Heart right ventricle (tissue), 16 donors: ENCODE measurements at regions not wholly inside any gene's neighbourhood (a gene's known extent, or its start where the extent isn't known, plus 50 kb on each side); places are given as distances from the start of the nearest gene placed in this dataset.

Experiments
- ATAC-seq, 8 donors: fragments of 200-7000 bp; cut with Tn5 transposase; one replicate each; pipeline ENCODE4 v1.9.1; 2020; ENCODE audit warnings: mild to moderate bottlenecking in 8 of 8, moderate library complexity in 8 of 8, moderate number of reproducible peaks in 1 of 8
- DNase-seq, 2 donors: peaks; one replicate each; pipeline ENCODE4 v3.0.0-alpha.2; 2020
- H3K27ac ChIP-seq, 10 donors: fragments of 200-600 bp; sonication (generic) in 2 of 10; one replicate each; pipeline versions ENCODE4 v1.5.0 to v1.8.0; 2020 to 2022; ENCODE audit warnings: mild to moderate bottlenecking in 3 of 10
- H3K27me3 ChIP-seq, 7 donors: fragments of 200-600 bp; one replicate each; pipeline ENCODE4 v1.8.0; 2021 to 2022; ENCODE audit warnings: mild to moderate bottlenecking in 2 of 7
- H3K36me3 ChIP-seq, 9 donors: fragments of 200-600 bp; sonication (generic) in 1 of 9; one replicate each; pipeline versions ENCODE4 v1.5.0 to v1.8.0; 2020 to 2022; ENCODE audit warnings: mild to moderate bottlenecking in 2 of 9
- H3K4me1 ChIP-seq, 9 donors: fragments of 200-600 bp; sonication (generic) in 1 of 9; one replicate each; pipeline versions ENCODE4 v1.5.0 to v1.8.0; 2020 to 2022; ENCODE audit warnings: mild to moderate bottlenecking in 4 of 9
- H3K4me3 ChIP-seq, 10 donors: fragments of 200-600 bp; sonication (generic) in 2 of 10; one replicate each; pipeline versions ENCODE4 v1.5.0 to v1.8.0; 2020 to 2022; ENCODE audit warnings: mild to moderate bottlenecking in 7 of 10, moderate library complexity in 2 of 10
- H3K9me3 ChIP-seq, 11 donors: fragments of 200-600 bp in 10 of 11; sonication (generic) in 2 of 11; one replicate each; pipeline versions ENCODE4 v1.5.0 to v1.8.0; 2013 to 2022; ENCODE audit warnings: mild to moderate bottlenecking in 2 of 11, control low read depth in 1 of 11, moderate library complexity in 1 of 11
- WGBS, 2 donors: extraction: QIAGEN DNeasy Blood & Tissue Kit; methylation state at CpG; one replicate each; pipeline ENCODE4 v1.1.7; 2013; ENCODE audit warnings: inconsistent platforms in 1 of 2; 5-methylcytosine and 5-hydroxymethylcytosine counted together
- intact Hi-C, 10 donors: fragments of 100-400 bp; cut with DNase I; formaldehyde crosslinking; loops; one replicate each; pipeline versions ENCODE4 v1.11.1 to v1.14.2; 2022
- TF ChIP-seq, protein P1 (sequence below), 9 donors: fragments of 200-600 bp; sonication (generic) in 2 of 9; IDR thresholded peaks; one replicate each; pipeline versions ENCODE4 v1.5.0 to v1.8.0; 2021 to 2022; ENCODE audit warnings: antibody characterized with exemption in 9 of 9, mild to moderate bottlenecking in 5 of 9, moderate library complexity in 1 of 9
- donor health status: Arrhythmogenic right ventricular cardiomyopathy.
- donor health status: ischemic (EF 13 %, LVEDD 7.1; RV severe dilation, severe dysfunction).
- donor health status: healthy with polysubstance abuse.
- donor health status: DM: no; HTN: yes; CAD: no.
- donor health status: DM: no; HTN: no; CAD: no.
- donor health status: ischemic (EF 25% LVEDD 6.9; RV normal size, moderate dysfunction).
- donor health status: ischemic (EF 25% LVEDD 5.7; RV mildly dilated, moderate dysfunction).
- donor health status: healthy.
- donor health status: DM: yes; HTN: yes; CAD: no.
- donor health status: Ischemic cardiomyopathy.
- donor health status: ischemic (EF 35%, LVEDD 5.7; RV mildly dilated, moderate dysfunction).
- donor health status: nonischemic (EF 11% LVEDD 7.7; RV severe dilation, severe dysfunction).
- donor health status: DM: yes; HTN: yes; CAD: no.
- donor health status: PGD.
- donor health status: ischemic (EF 29% LVEDD 5.4; RV normal size, mild dysfunction).
- donor health status: nonischemic (EF 23%, LVEDD 6.1; RV moderate dilation, normal function).

DNA sequence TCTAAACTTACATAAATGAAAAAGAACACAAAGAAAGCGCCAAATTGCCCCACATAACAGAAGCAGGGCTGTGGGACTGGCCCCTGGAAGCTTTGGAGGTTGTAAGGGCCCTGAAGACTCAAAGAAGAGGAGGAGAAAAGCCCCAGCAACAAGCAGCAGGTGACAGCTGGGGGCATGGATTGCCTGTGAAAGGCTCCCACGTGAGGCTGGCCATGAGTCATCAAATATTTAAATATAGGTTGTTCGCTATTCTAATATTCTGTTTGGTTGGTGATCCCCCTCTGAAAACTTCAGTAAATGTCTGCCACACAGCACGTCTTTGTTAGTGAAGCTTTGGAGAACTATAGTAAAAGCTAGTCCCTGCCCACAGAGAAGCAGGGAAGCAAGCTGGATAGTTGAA lies 132.4 kb downstream of the MREG start:
- no peak for ATAC-seq
- peaks cover 0 to 13% (median 0%) of the 10 kb centered on the region in 11 donors for H3K9me3 ChIP-seq
- H3K4me3 ChIP-seq = no peak overlapping the region
- DNase-seq = no peak
- intact Hi-C loops = no loop called here
- H3K27ac ChIP-seq = no peak overlapping the region
- 85 to 87% methylated on average over 4 of the region's 4 CpGs for WGBS, 2 donors
- H3K36me3 ChIP-seq = no peaks in the 10 kb centered on the region
- peaks cover 0 to 20% (median 3%) of the 10 kb centered on the region in 9 donors for H3K4me1 ChIP-seq
- TF ChIP-seq, protein P1, sequence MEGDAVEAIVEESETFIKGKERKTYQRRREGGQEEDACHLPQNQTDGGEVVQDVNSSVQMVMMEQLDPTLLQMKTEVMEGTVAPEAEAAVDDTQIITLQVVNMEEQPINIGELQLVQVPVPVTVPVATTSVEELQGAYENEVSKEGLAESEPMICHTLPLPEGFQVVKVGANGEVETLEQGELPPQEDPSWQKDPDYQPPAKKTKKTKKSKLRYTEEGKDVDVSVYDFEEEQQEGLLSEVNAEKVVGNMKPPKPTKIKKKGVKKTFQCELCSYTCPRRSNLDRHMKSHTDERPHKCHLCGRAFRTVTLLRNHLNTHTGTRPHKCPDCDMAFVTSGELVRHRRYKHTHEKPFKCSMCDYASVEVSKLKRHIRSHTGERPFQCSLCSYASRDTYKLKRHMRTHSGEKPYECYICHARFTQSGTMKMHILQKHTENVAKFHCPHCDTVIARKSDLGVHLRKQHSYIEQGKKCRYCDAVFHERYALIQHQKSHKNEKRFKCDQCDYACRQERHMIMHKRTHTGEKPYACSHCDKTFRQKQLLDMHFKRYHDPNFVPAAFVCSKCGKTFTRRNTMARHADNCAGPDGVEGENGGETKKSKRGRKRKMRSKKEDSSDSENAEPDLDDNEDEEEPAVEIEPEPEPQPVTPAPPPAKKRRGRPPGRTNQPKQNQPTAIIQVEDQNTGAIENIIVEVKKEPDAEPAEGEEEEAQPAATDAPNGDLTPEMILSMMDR (IDR thresholded peaks at IDR 0.05) = no peak
- no peaks in the 10 kb centered on the region for H3K27me3 ChIP-seq

DNA sequence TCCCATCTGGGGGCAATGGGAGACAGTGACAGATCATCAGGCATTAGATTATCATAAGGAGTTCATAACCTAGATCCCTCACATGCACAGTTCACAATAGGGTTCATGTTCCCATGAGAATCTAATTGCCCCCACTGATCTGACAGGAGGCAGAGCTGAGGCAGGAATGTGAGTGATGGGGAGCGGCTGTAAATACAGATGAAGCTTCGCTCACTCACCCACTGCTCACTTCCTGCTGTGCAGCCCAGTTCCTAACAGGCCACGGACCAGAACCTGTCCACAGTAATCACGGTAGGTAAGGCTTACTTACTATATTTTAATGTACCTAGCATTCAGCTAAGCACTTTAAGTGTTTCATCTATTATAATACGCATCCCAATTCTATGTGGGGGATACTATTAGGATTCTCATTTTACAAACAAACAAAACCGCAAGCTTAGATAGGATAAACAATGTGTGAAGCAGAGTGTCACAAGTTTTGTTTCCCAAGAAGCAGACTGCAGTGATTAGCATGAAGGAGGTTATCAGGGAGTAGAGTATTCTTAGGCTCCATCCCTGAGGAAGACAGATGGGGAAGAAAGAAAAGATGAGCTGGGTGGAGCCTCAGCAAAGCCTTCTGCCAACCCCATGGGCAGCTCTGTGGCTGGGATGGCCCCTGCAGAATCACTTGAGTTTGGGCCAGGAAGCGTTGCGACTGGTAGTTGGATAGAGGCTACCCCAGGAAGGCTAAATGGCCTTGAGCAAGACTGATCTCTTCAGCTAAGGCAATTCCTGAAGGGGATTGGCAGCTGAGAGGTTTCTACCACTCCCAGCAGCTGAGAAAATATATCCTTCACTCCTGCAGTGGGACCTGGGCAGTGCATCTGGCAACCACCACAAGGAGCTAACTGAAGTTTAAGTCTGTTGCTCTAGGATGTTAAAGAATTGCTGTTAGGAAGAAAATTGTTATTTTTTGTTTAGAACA lies 133.1 kb downstream of the MREG start:
- DNase-seq (no peak), ATAC-seq (no peak)
- Histone ChIP-seq H3K9me3 (peaks cover 0 to 13% (median 0%) of the 10 kb centered on the region in 11 donors), H3K36me3 (no peaks in the 10 kb centered on the region), H3K4me3 (no peak overlapping the region), H3K4me1 (peaks cover 0 to 15% (median 3%) of the 10 kb centered on the region in 9 donors), H3K27me3 (no peaks in the 10 kb centered on the region), H3K27ac (no peak overlapping the region)
- intact Hi-C loops = no loop called here
- 90 to 93% methylated on average over 8 of the region's 8 CpGs for WGBS, 2 donors
- TF ChIP-seq, protein P1 (IDR thresholded peaks at IDR 0.05) = no peak

DNA sequence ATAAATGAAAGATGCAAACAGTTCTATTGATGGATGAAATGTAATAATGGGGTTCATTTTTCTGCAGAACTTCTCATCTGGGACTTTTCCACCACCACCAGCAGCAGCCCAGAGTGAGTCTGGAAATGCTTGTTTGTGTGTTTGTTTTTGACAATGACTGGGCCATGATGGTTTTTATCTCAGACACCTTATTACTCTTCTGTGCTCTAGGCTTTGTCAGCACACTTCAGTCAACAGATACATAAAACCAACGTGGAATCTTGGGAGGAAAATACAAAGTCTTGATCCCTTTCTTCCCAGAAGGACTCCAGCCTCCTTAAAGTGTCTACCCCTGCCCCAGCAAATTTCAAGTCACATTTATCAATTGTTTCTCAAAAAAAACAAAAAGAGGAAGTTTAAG lies 134.0 kb downstream of the MREG start:
- Histone ChIP-seq H3K4me1 (peaks cover 0 to 5% (median 0%) of the 10 kb centered on the region in 9 donors), H3K27ac (no peak overlapping the region), H3K4me3 (no peak overlapping the region), H3K9me3 (peaks cover 0 to 13% (median 0%) of the 10 kb centered on the region in 11 donors), H3K36me3 (no peaks in the 10 kb centered on the region), H3K27me3 (no peaks in the 10 kb centered on the region)
- intact Hi-C loops = no loop called here
- 59 to 65% methylated on average over 1 of the region's 1 CpG for WGBS, 2 donors
- DNase-seq (no peak), ATAC-seq (no peak)
- TF ChIP-seq, protein P1 (IDR thresholded peaks at IDR 0.05) = no peak

DNA sequence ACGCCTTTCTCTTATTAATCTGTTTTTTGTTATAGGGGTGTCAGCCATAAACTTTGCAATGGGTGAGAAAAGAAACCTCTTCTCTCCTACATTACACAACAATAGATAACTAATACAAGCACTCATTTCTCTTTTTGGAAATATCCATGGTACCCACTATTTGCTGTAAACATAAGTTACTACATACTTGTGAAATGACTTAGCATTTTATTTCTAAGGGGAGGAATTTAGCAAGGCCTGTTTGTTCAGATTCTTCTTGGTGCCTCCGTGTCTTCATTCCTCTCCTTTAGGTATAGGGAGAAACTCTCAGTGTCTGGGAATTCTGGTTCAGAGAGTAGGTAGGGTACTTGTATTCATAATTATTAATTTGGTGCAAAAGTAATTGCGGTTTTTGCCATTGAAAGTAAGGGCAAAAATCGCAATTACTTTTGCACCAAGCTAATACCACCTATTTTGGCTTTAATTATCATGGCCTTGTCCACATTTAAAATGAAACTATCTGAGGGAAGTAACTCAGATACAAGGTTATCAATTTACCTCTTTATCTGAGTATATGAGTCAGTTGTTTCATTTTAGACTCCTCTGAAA lies 134.8 kb downstream of the MREG start:
- Histone ChIP-seq H3K27ac (no peak overlapping the region), H3K27me3 (no peaks in the 10 kb centered on the region), H3K4me3 (no peak overlapping the region), H3K4me1 (no peaks in the 10 kb centered on the region), H3K36me3 (no peaks in the 10 kb centered on the region), H3K9me3 (peaks cover 0 to 13% (median 0%) of the 10 kb centered on the region in 11 donors)
- no peak for ATAC-seq
- DNase-seq = no peak
- WGBS, 2 donors = 93 to 95% methylated on average over 4 of the region's 4 CpGs
- intact Hi-C loops = no loop called here
- TF ChIP-seq, protein P1 (IDR thresholded peaks at IDR 0.05) = no peak
